ENCODE measurements at regions not wholly inside any gene's neighbourhood (a gene's known extent, or its start where the extent isn't known, plus 50 kb on each side); places are given as distances from the start of the nearest gene placed in this dataset.

DNA sequence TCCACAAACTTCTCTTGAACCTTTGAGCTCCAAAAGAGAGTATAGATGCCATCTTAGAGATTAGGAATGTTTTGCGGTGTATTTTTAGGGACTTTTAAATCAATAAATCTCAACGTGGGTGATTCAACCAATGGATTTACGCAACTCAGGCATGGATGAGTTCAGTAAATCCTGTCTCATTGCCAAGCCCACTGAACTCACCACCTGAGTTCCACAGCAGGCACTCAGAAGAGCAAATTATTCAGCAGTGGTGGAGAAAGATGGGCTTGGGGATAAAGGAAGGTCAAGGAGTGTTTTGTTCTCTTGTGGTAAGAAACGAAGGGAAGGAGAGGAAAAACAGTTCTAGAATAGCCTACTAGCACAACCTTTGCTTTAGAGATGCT lies 68.7 kb upstream of the HMGA2 start:
- Histone ChIP-seq H3K4me3 (IDR thresholded peaks at IDR 0.05; ENCODE audit: insufficient read depth, low read depth, low read length) (no peak overlapping the region), H3K4me1 (ENCODE audit: low read depth, poor library complexity, severe bottlenecking) (no peaks in the 10 kb centered on the region), H4K20me1 (ENCODE audit: insufficient read depth) (no peaks in the 10 kb centered on the region), H3K9ac (no peak overlapping the region), H3K4me2 (no peak overlapping the region), H3K36me3 (ENCODE audit: insufficient read depth) (no peaks in the 10 kb centered on the region), H3K27me3 (ENCODE audit: insufficient read depth, low read depth) (no peaks in the 10 kb centered on the region), H3K27ac (no peak overlapping the region), H2AFZ (ENCODE audit: low read depth) (no peak overlapping the region), H3K79me2 (ENCODE audit: insufficient read depth, low read depth) (no peaks in the 10 kb centered on the region)
- no peak for TF ChIP-seq CTCF (conservative IDR thresholded peaks at IDR 0.05; ENCODE audit: low read depth, low read length)

DNA sequence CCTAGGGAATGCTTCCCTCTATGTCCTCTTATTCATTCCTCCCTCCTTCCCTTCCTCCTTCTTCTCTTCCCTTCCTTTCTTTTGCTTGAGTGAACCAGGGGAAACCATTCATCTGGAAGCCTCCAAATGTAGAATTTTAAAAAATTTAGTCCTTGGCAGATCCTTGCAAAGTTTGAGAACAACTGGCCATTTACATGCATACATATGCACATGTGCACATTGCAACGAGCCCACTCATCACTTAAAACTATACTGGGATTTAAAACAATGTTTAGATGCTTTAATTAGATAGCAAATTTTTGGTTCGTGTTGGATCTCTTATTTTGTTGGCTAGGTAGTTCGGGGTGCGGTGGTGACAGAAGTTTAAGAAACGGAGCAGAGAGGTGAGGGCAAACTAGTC lies 68.0 kb upstream of the HMGA2 start:
- Histone ChIP-seq H3K9ac (no peak overlapping the region), H3K36me3 (ENCODE audit: insufficient read depth) (no peaks in the 10 kb centered on the region), H3K27me3 (ENCODE audit: insufficient read depth, low read depth) (no peaks in the 10 kb centered on the region), H3K79me2 (ENCODE audit: insufficient read depth, low read depth) (no peaks in the 10 kb centered on the region), H3K4me1 (ENCODE audit: low read depth, poor library complexity, severe bottlenecking) (no peaks in the 10 kb centered on the region), H2AFZ (ENCODE audit: low read depth) (no peak overlapping the region), H4K20me1 (ENCODE audit: insufficient read depth) (no peaks in the 10 kb centered on the region), H3K27ac (no peak overlapping the region), H3K4me3 (IDR thresholded peaks at IDR 0.05; ENCODE audit: insufficient read depth, low read depth, low read length) (no peak overlapping the region), H3K4me2 (no peak overlapping the region)
- no peak for TF ChIP-seq CTCF (conservative IDR thresholded peaks at IDR 0.05; ENCODE audit: low read depth, low read length)

- no peak overlapping the region for H3K27ac ChIP-seq
- no peak for TF ChIP-seq CTCF (conservative IDR thresholded peaks at IDR 0.05; ENCODE audit: low read depth, low read length)
- no peaks in the 10 kb centered on the region for H3K79me2 ChIP-seq (ENCODE audit: insufficient read depth, low read depth)
- no peak overlapping the region for H3K4me2 ChIP-seq
- H3K4me3 ChIP-seq (IDR thresholded peaks at IDR 0.05; ENCODE audit: insufficient read depth, low read depth, low read length): no peak overlapping the region
- no peaks in the 10 kb centered on the region for H3K27me3 ChIP-seq (ENCODE audit: insufficient read depth, low read depth)
- no peaks in the 10 kb centered on the region for H4K20me1 ChIP-seq (ENCODE audit: insufficient read depth)
- H3K4me1 ChIP-seq (ENCODE audit: low read depth, poor library complexity, severe bottlenecking): no peaks in the 10 kb centered on the region
- H3K36me3 ChIP-seq (ENCODE audit: insufficient read depth): no peaks in the 10 kb centered on the region
- H2AFZ ChIP-seq (ENCODE audit: low read depth): no peak overlapping the region
- H3K9ac ChIP-seq: no peak overlapping the region
These were observed 67.2 kb upstream of the HMGA2 start for GRCh38 chr12:65756956-65757511.

DNA sequence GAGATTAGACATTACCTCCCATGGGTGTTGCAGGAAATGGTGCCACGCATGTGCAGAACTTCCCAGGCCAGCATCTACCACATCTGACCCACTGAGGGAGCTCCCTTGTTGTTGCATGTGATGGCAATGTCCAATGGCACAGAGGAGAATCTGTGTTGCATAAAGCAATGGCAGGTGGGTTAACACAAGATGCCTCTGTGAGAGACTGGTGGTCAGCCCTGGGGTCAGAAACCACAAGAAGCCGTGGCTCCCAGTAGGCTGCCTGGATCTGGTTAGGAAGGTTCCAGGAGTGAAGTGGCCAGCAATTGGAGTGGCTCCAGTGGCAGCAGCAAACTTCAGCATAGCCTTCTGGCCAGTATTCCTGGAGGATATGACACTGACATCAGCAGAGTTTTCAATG lies 65.9 kb upstream of the HMGA2 start:
- Histone ChIP-seq H3K9ac (no peak overlapping the region), H3K4me3 (IDR thresholded peaks at IDR 0.05; ENCODE audit: insufficient read depth, low read depth, low read length) (no peak overlapping the region), H3K79me2 (ENCODE audit: insufficient read depth, low read depth) (no peaks in the 10 kb centered on the region), H2AFZ (ENCODE audit: low read depth) (no peak overlapping the region), H3K36me3 (ENCODE audit: insufficient read depth) (no peaks in the 10 kb centered on the region), H3K4me2 (no peak overlapping the region), H3K27ac (no peak overlapping the region), H4K20me1 (ENCODE audit: insufficient read depth) (no peaks in the 10 kb centered on the region), H3K4me1 (ENCODE audit: low read depth, poor library complexity, severe bottlenecking) (no peaks in the 10 kb centered on the region), H3K27me3 (ENCODE audit: insufficient read depth, low read depth) (no peaks in the 10 kb centered on the region)
- TF ChIP-seq CTCF (conservative IDR thresholded peaks at IDR 0.05; ENCODE audit: low read depth, low read length): no peak

All from KMS-11 (cell line).